ENCODE measurements at regions not wholly inside any gene's neighbourhood (a gene's known extent, or its start where the extent isn't known, plus 50 kb on each side); places are given as distances from the start of the nearest gene placed in this dataset.

DNA sequence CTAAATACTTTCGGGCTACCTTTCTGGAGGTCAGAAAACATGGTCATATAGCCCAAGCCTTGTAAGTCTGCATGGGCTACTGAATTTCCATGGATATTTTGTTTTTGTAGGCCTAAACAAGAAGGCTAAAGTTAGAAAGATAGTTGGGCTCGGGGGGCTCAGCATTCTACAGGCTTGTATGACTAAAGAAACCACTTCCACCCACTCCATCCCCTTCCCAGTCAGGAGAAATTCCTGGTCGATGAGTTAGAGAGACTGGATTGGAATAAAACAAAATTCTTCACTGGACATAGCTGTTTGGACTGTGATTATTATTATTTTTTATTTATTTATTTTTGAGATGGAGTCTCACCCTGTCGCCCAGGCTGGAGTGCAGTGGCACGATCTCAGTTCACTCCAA is 539.4 kb upstream of the TNP1 start:
- DNase-seq (ENCODE audit: low read depth in 1 of 2, low spot score in 1 of 2) = no peak
- H3K9me3 ChIP-seq (ENCODE audit: low read depth) = no peaks in the 10 kb centered on the region
- no peak overlapping the region for H3K27ac ChIP-seq
- no peak overlapping the region for H3K4me3 ChIP-seq
- no peaks in the 10 kb centered on the region for H3K36me3 ChIP-seq
- H3K27me3 ChIP-seq = no peaks in the 10 kb centered on the region
- TF ChIP-seq, protein P1, sequence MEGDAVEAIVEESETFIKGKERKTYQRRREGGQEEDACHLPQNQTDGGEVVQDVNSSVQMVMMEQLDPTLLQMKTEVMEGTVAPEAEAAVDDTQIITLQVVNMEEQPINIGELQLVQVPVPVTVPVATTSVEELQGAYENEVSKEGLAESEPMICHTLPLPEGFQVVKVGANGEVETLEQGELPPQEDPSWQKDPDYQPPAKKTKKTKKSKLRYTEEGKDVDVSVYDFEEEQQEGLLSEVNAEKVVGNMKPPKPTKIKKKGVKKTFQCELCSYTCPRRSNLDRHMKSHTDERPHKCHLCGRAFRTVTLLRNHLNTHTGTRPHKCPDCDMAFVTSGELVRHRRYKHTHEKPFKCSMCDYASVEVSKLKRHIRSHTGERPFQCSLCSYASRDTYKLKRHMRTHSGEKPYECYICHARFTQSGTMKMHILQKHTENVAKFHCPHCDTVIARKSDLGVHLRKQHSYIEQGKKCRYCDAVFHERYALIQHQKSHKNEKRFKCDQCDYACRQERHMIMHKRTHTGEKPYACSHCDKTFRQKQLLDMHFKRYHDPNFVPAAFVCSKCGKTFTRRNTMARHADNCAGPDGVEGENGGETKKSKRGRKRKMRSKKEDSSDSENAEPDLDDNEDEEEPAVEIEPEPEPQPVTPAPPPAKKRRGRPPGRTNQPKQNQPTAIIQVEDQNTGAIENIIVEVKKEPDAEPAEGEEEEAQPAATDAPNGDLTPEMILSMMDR (IDR thresholded peaks at IDR 0.05; ENCODE audit: low read depth, low read length) = no peak
- H3K4me1 ChIP-seq (ENCODE audit: low read depth) = no peaks in the 10 kb centered on the region

DNA sequence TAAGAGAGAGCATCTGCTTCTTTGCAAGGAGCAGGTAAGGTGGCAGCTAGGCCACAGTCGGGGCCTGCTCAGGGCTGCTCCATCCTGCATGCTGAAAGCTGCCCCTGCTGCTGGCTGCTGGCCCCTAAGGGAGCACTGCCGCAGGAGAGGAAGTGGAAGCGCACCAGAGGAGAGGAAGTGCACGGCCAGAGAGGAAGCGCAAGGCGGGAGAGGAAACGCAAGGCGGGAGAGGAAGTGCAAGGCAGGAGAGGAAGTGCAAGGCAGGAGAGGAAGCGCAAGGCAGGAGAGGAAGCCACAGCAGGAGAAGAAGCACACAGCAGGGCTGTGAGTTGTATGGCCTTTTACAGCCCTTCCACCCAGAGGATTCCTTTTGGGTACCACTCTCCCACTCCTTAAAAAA is 539.0 kb upstream of the TNP1 start:
- Histone ChIP-seq H3K4me1 (ENCODE audit: low read depth) (no peaks in the 10 kb centered on the region), H3K4me3 (no peak overlapping the region), H3K27ac (no peak overlapping the region), H3K9me3 (ENCODE audit: low read depth) (no peaks in the 10 kb centered on the region), H3K27me3 (no peaks in the 10 kb centered on the region), H3K36me3 (no peaks in the 10 kb centered on the region)
- DNase-seq (ENCODE audit: low read depth in 1 of 2, low spot score in 1 of 2) = no peak
- TF ChIP-seq, protein P1 (IDR thresholded peaks at IDR 0.05; ENCODE audit: low read depth, low read length) = no peak

DNA sequence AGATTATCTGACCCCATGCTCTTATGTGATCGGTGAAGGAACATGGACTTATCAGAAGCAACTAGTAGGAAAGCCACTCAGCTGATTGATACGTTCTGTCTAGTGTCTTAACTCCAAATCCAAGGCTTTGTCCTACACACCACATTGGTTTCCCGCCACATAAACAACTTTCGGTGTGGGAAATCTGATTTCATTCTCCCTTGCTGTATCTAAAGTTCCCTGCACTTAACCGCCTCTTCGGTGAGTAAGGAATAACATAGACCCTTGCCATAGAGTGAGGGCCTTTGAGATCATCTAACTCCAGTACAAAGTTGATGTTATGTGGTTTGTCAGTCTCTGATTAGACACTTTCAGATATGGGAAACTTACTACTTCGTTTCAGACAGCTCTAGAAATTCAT is 538.2 kb upstream of the TNP1 start:
- H3K36me3 ChIP-seq = no peaks in the 10 kb centered on the region
- DNase-seq (ENCODE audit: low read depth in 1 of 2, low spot score in 1 of 2) = no peak
- H3K4me1 ChIP-seq (ENCODE audit: low read depth) = no peaks in the 10 kb centered on the region
- H3K27ac ChIP-seq = no peak overlapping the region
- H3K4me3 ChIP-seq = no peak overlapping the region
- H3K9me3 ChIP-seq (ENCODE audit: low read depth) = no peaks in the 10 kb centered on the region
- H3K27me3 ChIP-seq = no peaks in the 10 kb centered on the region
- TF ChIP-seq, protein P1 (IDR thresholded peaks at IDR 0.05; ENCODE audit: low read depth, low read length) = no peak

DNA sequence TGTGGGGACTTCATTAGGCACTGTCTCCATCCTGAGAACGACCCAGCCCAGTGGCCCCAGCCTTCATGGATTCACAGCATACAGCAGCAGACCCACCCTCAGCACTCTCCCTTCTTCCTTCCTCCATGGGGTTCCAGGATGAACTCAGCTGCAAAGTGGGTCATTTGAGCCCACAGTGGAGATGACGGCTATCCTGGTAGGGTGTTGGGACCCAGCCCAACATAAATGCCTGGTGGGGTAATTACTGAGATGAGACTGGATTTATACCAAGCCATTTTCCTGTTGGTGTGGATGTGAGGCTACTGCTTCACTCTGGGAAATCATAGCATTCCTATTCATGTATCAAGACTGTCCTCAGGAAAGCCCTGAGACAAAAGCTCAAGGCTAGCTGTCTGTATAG is 536.7 kb upstream of the TNP1 start:
- no peak overlapping the region for H3K4me3 ChIP-seq
- no peaks in the 10 kb centered on the region for H3K9me3 ChIP-seq (ENCODE audit: low read depth)
- no peaks in the 10 kb centered on the region for H3K4me1 ChIP-seq (ENCODE audit: low read depth)
- DNase-seq (ENCODE audit: low read depth in 1 of 2, low spot score in 1 of 2) = no peak
- TF ChIP-seq, protein P1 (IDR thresholded peaks at IDR 0.05; ENCODE audit: low read depth, low read length) = no peak
- H3K27me3 ChIP-seq = no peaks in the 10 kb centered on the region
- H3K27ac ChIP-seq = no peak overlapping the region
- H3K36me3 ChIP-seq = no peaks in the 10 kb centered on the region

DNA sequence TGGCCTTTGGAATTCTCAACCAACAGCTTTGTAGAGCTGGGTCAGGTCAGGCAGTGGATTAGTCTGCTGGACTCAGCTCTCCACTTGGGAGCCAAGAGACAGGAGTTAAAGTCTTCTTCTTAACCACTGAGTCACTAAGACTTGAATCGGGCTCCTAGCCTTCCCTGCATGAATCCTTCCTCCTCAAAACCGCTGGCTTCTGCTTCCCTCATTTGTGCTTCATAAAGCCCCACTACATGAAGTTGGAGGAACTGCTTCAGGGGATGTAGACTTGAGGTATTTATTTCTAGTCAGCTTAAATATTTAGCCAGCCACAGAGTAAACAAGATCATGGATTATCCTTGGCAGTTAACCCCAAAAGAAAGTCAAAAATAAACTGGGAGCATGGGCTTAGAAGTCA is 536.3 kb upstream of the TNP1 start:
- Histone ChIP-seq H3K27ac (no peak overlapping the region), H3K36me3 (no peaks in the 10 kb centered on the region), H3K4me1 (ENCODE audit: low read depth) (no peaks in the 10 kb centered on the region), H3K9me3 (ENCODE audit: low read depth) (no peaks in the 10 kb centered on the region), H3K4me3 (no peak overlapping the region), H3K27me3 (no peaks in the 10 kb centered on the region)
- no peak for DNase-seq (ENCODE audit: low read depth in 1 of 2, low spot score in 1 of 2)
- TF ChIP-seq, protein P1 (IDR thresholded peaks at IDR 0.05; ENCODE audit: low read depth, low read length) = no peak
